NT2/D1 (cell line): ENCODE measurements at regions not wholly inside any gene's neighbourhood (a gene's known extent, or its start where the extent isn't known, plus 50 kb on each side); places are given as distances from the start of the nearest gene placed in this dataset.

Experiments
- SUZ12 ChIP-seq: IDR thresholded peaks from 2 replicates; pipeline ENCODE4 v1.6.1; 2011; ENCODE audit not compliant: insufficient read length, insufficient read depth; ENCODE audit errors: extremely low read depth
- YY1 ChIP-seq: IDR thresholded peaks from 2 replicates; pipeline ENCODE4 v1.6.1; 2011; ENCODE audit not compliant: insufficient read length, insufficient read depth
- ZNF274 ChIP-seq: IDR thresholded peaks from 2 replicates; pipeline ENCODE4 v1.6.1; 2011; ENCODE audit warnings: mild to moderate bottlenecking, low read depth, low read length

DNA sequence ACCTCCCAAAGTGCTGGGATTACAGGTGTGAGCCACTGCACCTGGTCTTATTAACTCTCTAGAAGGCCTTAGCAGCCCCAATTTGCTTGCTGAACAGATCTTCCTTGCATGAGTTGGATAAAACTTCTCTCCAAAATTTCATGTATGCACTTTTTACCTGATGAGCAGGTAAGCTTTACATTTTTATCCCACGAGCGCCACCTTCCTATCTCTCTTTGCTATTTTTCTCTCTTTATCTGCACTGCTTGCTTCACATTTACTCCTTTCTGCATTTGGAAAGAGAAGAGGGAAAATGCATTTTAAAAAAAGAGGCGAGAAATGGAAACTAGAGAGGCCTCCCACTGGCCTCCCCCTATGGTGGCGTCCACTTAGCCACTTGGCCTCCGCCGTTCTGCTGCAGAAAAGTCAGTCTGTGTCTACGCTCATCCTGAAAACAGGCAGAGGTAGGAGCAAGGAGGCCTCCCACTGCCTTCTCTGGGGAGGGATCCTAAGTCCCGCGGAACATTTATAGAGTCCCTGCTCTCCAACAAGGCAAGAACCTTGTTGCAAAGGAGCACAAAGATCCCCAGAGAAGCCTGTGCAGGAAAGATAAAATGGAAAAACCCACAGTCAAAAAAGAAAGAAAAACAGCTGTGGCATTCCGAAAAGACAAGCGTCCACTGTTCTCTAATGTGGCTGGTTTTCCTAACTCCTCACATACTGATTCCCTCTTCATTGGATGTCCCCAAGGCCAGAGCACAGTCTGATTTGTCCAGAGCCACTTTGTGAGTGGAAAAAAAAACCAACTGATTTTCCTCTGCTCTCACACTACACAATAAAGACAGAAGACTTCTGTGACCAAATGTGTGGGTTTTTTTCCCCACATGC, 62.2 kb upstream of the INCENP start:
- TF ChIP-seq YY1 (no peak), ZNF274 (no peak), SUZ12 (no peak)
